Epithelial cell of esophagus (primary cell): ENCODE measurements at regions not wholly inside any gene's neighbourhood (a gene's known extent, or its start where the extent isn't known, plus 50 kb on each side); places are given as distances from the start of the nearest gene placed in this dataset.

ENCODE experiments used
- DNase-seq: peaks from one replicate; pipeline ENCODE4 v3.0.0; 2010; ENCODE audit warnings: low read depth
- H3K4me3 ChIP-seq: 2 replicates; pipeline ENCODE4 v1.5.1; 2011; ENCODE audit warnings: mild to moderate bottlenecking, low read length, control low read depth
- CTCF ChIP-seq: IDR thresholded peaks from 2 replicates; pipeline ENCODE4 v1.5.1; 2011; ENCODE audit warnings: low read depth, mild to moderate bottlenecking, low read length, control low read depth, inconsistent platforms; ENCODE audit not compliant: insufficient read depth; ENCODE audit errors: missing control alignments

- TF ChIP-seq CTCF, result no peak
- peak; percentile 54 for DNase-seq
Measured at GRCh38 chr20:7624886-7625285, 315.4 kb downstream of the HAO1 start.

GRCh38 chr20:7627734-7628663 is 312.3 kb downstream of the HAO1 start:
- DNase-seq, result peak; percentile 79
- TF ChIP-seq CTCF, result no peak
- no peak overlapping the region for H3K4me3 ChIP-seq

More at GRCh38 chr20:7624886-7625285, 315.4 kb downstream of the HAO1 start:
- H3K4me3 ChIP-seq, result no peak overlapping the region

GRCh38 chr20:7629880-7630279 is 310.4 kb downstream of the HAO1 start:
- no peak overlapping the region for H3K4me3 ChIP-seq
- peak; percentile 18 for DNase-seq
- TF ChIP-seq CTCF, result no peak

- no peak for TF ChIP-seq CTCF
- peak; percentile 7 for DNase-seq
Measured at GRCh38 chr20:7637184-7637583, 303.1 kb downstream of the HAO1 start.

GRCh38 chr20:7650086-7650879 is 290.0 kb downstream of the HAO1 start:
- TF ChIP-seq CTCF, result no peak
- no peak for DNase-seq
- H3K4me3 ChIP-seq, result no peak overlapping the region

More at GRCh38 chr20:7637184-7637583, 303.1 kb downstream of the HAO1 start:
- no peak overlapping the region for H3K4me3 ChIP-seq

GRCh38 chr20:7654231-7654630 is 286.0 kb downstream of the HAO1 start:
- no peak for DNase-seq
- no peak overlapping the region for H3K4me3 ChIP-seq
- TF ChIP-seq CTCF, result no peak
